ENCODE measurements at regions not wholly inside any gene's neighbourhood (a gene's known extent, or its start where the extent isn't known, plus 50 kb on each side); places are given as distances from the start of the nearest gene placed in this dataset.

DNA sequence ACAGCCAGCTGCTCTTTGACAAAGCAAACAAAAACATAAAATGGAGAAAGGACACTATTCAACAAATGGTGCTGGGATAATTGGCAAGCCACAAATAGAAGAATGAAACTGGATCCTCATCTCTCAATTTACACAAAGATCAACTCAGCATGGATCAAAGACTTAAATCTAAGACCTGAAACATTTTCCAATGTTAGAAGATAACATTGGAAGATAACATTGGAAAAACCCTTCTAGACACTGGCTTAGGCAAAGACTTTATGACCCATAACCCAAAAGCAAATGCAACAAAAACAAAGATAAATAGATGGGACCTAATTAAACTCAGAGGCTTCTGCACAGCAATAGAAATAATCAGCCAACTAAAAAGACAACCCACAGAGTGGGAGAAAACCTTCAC is 425.7 kb upstream of the SEMA3D start:
- TF ChIP-seq, protein P1, sequence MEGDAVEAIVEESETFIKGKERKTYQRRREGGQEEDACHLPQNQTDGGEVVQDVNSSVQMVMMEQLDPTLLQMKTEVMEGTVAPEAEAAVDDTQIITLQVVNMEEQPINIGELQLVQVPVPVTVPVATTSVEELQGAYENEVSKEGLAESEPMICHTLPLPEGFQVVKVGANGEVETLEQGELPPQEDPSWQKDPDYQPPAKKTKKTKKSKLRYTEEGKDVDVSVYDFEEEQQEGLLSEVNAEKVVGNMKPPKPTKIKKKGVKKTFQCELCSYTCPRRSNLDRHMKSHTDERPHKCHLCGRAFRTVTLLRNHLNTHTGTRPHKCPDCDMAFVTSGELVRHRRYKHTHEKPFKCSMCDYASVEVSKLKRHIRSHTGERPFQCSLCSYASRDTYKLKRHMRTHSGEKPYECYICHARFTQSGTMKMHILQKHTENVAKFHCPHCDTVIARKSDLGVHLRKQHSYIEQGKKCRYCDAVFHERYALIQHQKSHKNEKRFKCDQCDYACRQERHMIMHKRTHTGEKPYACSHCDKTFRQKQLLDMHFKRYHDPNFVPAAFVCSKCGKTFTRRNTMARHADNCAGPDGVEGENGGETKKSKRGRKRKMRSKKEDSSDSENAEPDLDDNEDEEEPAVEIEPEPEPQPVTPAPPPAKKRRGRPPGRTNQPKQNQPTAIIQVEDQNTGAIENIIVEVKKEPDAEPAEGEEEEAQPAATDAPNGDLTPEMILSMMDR (IDR thresholded peaks at IDR 0.05; ENCODE audit: low read depth, low read length): no peak
- no peak for DNase-seq (ENCODE audit: extremely low read depth, low read depth)

DNA sequence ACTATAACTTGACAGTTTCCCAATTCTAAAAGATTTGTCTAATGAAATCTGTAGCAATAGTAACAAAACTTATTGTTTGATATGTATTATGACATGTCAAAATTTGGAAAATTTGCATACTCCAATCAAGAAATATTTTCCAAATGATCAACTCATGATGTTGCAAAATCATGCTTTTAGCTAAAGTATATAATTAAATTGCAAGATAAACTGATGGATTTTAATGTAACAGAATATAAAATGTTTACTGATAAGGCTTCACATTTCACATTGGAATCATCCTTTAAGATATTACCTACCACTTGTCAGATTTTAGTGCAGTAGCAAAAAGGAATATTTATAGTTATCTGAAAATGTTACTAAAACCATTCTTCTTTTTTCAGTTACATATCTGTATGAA is 421.9 kb upstream of the SEMA3D start:
- TF ChIP-seq, protein P1 (IDR thresholded peaks at IDR 0.05; ENCODE audit: low read depth, low read length): no peak
- no peak for DNase-seq (ENCODE audit: extremely low read depth, low read depth)

DNA sequence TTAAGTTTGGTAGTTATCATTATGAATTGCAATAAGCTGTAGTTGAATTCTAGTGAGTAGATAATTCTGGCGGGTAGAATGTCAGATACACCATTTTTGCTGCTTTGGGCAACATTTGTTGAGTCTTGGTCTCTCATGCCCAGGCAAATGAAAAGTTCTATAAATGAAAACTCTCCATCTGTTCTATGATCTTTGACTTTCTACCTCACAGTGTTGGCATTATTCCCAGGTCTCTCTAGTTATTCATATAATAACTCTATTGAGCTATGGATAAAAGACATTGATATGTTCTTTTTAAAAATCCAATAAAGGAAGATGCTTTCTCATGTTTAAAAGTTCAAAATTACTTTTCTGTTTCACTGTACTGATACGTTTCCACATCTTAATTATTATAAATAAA is 415.3 kb upstream of the SEMA3D start:
- no peak for DNase-seq (ENCODE audit: extremely low read depth, low read depth)
- TF ChIP-seq, protein P1 (IDR thresholded peaks at IDR 0.05; ENCODE audit: low read depth, low read length): no peak

DNA sequence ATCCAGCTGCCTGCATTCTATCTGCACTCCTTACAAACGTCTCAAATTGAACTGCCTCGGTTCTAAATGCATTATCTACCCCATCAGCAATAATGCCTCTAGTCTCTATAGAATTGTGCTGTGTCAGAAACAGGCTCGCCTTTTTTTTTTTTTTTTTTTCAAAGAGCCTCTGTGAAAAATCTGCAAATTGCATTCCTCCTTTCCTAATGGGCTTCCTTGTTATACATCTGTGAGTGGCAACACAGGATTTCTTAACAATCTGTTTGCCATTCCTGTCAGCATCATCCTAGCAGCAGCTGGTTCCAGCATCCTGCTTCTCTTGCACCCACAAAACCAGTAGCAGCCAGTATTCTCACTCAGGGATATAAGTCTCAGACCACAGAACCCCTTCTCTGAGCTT is 413.5 kb upstream of the SEMA3D start:
- DNase-seq (ENCODE audit: extremely low read depth, low read depth): no peak

DNA sequence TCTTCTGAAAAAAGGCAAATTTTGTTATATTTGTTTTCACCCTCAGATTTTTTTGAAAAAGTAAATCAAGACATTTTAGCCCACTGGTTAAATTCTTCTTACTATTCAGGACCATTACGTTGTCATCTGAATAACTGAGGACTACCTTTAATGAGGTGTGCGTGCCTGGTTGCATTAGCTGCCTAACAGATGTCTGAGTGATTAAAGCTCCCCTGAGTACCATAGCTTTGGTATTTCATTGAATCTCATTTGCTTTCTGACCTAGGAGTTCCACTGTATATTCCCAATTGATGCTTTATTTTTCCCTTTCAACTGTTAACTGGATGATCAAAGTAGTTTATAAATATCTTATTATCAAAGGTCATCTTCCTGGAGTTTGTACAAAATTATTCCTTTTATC is 410.0 kb upstream of the SEMA3D start:
- TF ChIP-seq, protein P1 (IDR thresholded peaks at IDR 0.05; ENCODE audit: low read depth, low read length): no peak
- DNase-seq (ENCODE audit: extremely low read depth, low read depth): no peak

More for the DNA sequence above, 413.5 kb upstream of the SEMA3D start:
- TF ChIP-seq, protein P1 (IDR thresholded peaks at IDR 0.05; ENCODE audit: low read depth, low read length): no peak

DNA sequence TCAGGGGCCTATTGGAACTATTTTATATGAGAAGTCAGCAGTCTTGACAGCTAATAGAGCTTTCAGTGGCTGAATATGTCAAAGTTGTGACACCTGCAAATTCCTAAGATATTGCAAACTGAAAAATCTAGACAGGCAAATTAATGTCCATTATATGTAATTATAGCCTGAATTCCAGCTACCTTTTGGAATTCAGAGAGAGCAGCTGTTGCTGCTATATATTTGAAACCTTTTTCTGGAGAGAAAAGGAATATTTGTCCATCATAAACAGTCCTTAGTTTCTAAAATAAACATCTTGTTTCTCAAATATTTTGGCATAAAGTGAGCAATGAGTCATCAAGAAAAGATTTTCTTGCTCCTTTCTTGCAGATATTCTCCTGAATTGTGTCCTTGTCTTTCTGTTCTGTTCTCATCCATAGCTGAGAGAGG is 408.9 kb upstream of the SEMA3D start:
- peak; percentile 4 for DNase-seq (ENCODE audit: extremely low read depth, low read depth)
- TF ChIP-seq, protein P1 (IDR thresholded peaks at IDR 0.05; ENCODE audit: low read depth, low read length): no peak

DNA sequence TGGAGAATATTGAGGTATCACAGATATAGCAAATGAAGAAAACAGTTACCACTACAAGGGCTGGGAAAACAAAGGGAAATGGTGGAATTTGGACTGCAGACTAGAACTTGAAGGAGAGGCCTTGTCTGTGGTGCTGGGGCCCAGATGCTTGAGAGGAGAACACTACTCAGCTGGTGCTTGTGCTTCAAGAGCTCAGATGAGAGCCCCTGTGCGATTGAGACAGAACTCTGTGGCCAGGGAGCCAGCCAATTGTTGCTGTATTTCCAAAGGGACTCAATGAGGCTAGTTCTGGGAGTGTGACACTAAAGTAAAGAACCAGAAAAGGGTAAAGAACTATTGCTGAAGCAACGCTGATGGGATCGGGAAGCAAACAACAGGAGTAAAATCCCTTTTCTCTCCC is 406.5 kb upstream of the SEMA3D start:
- DNase-seq (ENCODE audit: extremely low read depth, low read depth): no peak

More for the DNA sequence above, 406.5 kb upstream of the SEMA3D start:
- TF ChIP-seq, protein P1 (IDR thresholded peaks at IDR 0.05; ENCODE audit: low read depth, low read length): no peak

Data from AG09319 (cell line).